H1 (cell line): ENCODE measurements at regions not wholly inside any gene's neighbourhood (a gene's known extent, or its start where the extent isn't known, plus 50 kb on each side); places are given as distances from the start of the nearest gene placed in this dataset.

Experiments
- CTCF ChIA-PET: fragments of 300-600 bp; sonication (Branson Sonifier 250); formaldehyde crosslinking; loops from one replicate; lab custom pipeline; 2021; ENCODE audit not compliant: partially characterized antibody; lab: Charles Lee
- POLR2A ChIA-PET: fragments of 300-600 bp; sonication (Branson Sonifier 250); formaldehyde crosslinking; loops from one replicate; lab custom pipeline; 2021; ENCODE audit warnings: inconsistent platforms; ENCODE audit not compliant: partially characterized antibody; lab: Charles Lee
- DNase-seq, 2 experiments: peaks; one replicate each; pipeline versions ENCODE4 v3.0.0 to v3.0.0-alpha.2; 2010 to 2022; ENCODE audit warnings: low spot score in 2 of 2, low read depth in 1 of 2, mixed read lengths in 1 of 2
- FAIRE-seq: peaks from 2 replicates; lab custom pipeline; 2011; peaks lifted over from hg19 to GRCh38; lab: Jason Lieb, UNC
- H2AFZ ChIP-seq: 2 replicates; pipeline ENCODE4 v1.8.1; 2012; ENCODE audit warnings: low read length, inconsistent platforms
- H2AK5ac ChIP-seq: 2 replicates; pipeline ENCODE4 v1.6.1; 2013; ENCODE audit warnings: low read depth, low read length
- H2BK120ac ChIP-seq: replicated peaks from 2 replicates; pipeline ENCODE3; 2013; ENCODE audit warnings: low read depth, low read length, inconsistent platforms
- H2BK12ac ChIP-seq: 2 replicates; pipeline ENCODE4 v1.6.1; 2013; ENCODE audit warnings: low read depth, low read length
- H2BK15ac ChIP-seq: 2 replicates; pipeline ENCODE4 v1.6.1; 2013; ENCODE audit warnings: low read length
- H2BK20ac ChIP-seq: 2 replicates; pipeline ENCODE4 v1.6.1; 2013; ENCODE audit warnings: low read length
- H2BK5ac ChIP-seq: 2 replicates; pipeline ENCODE4 v1.6.1; 2013; ENCODE audit warnings: low read depth, low read length
- H3K14ac ChIP-seq: 2 replicates; pipeline ENCODE4 v1.6.1; 2013; ENCODE audit warnings: inconsistent platforms; ENCODE audit not compliant: insufficient read length
- H3K18ac ChIP-seq: 2 replicates; pipeline ENCODE4 v1.6.1; 2013; ENCODE audit warnings: low read length; ENCODE audit errors: extremely low read depth
- H3K23ac ChIP-seq: 2 replicates; pipeline ENCODE4 v1.6.1; 2013; ENCODE audit warnings: inconsistent platforms; ENCODE audit not compliant: insufficient read length
- H3K23me2 ChIP-seq: 2 replicates; pipeline ENCODE4 v1.6.1; 2013; ENCODE audit warnings: low read depth, low read length
- H3K27ac ChIP-seq: 2 replicates; pipeline ENCODE4 v1.6.1; 2011; ENCODE audit warnings: low read depth, low read length, inconsistent platforms
- H3K27me3 ChIP-seq, 4 experiments: replicated peaks in 1 of 4; 1 replicate in 1 of 4; 2 replicates in 3 of 4; pipeline versions ENCODE4 v1.6.1 to v1.8.1; 2011 to 2013; ENCODE audit warnings: low read length in 3 of 4, mild to moderate bottlenecking in 3 of 4, inconsistent platforms in 2 of 4, mixed read lengths in 2 of 4, moderate library complexity in 1 of 4; ENCODE audit not compliant: control insufficient read depth in 3 of 4, insufficient read depth in 3 of 4; ENCODE audit errors: extremely low read depth in 1 of 4
- H3K36me3 ChIP-seq, 4 experiments: 2 replicates each; pipeline versions ENCODE4 v1.6.1 to v1.8.1; 2011 to 2013; ENCODE audit warnings: mild to moderate bottlenecking in 4 of 4, low read length in 3 of 4, moderate library complexity in 2 of 4, control low read depth in 1 of 4, inconsistent platforms in 1 of 4; ENCODE audit not compliant: insufficient read depth in 4 of 4, control insufficient read depth in 2 of 4
- H3K4ac ChIP-seq: replicated peaks from 2 replicates; pipeline ENCODE3; 2013; ENCODE audit warnings: low read length, low read depth, mixed read lengths, inconsistent platforms; ENCODE audit not compliant: insufficient read length
- H3K4me1 ChIP-seq, 4 experiments: replicated peaks in 1 of 4; 1 replicate in 1 of 4; 2 replicates in 3 of 4; pipeline versions ENCODE4 v1.6.1 to v1.8.1; 2011 to 2013; ENCODE audit warnings: low read length in 3 of 4, inconsistent platforms in 2 of 4, mixed read lengths in 1 of 4; ENCODE audit not compliant: insufficient read depth in 4 of 4, control insufficient read depth in 3 of 4
- H3K4me2 ChIP-seq, 2 experiments: 2 replicates each; pipeline versions ENCODE4 v1.6.1 to v1.8.1; 2011 to 2013; ENCODE audit warnings: low read depth in 2 of 2, low read length in 2 of 2, control low read depth in 1 of 2, inconsistent platforms in 1 of 2, mild to moderate bottlenecking in 1 of 2; ENCODE audit not compliant: insufficient read depth in 1 of 2
- H3K4me3 ChIP-seq, 4 experiments: fragments of 200-600, 300-600 bp in 1 of 4; sonication (generic), shearing (Covaris generic), sonication (Bioruptor Twin) in 1 of 4; 2 replicates each; pipeline versions ENCODE4 v1.5.1 to v1.8.1; 2011 to 2016; ENCODE audit warnings: low read length in 4 of 4, low read depth in 3 of 4, control low read depth in 2 of 4, inconsistent platforms in 2 of 4, mild to moderate bottlenecking in 2 of 4, mixed read lengths in 1 of 4, moderate library complexity in 1 of 4; ENCODE audit not compliant: insufficient read depth in 2 of 4; ENCODE audit errors: extremely low read depth in 1 of 4
- H3K56ac ChIP-seq: replicated peaks from 2 replicates; pipeline ENCODE3; 2013; ENCODE audit warnings: low read depth, mild to moderate bottlenecking, mixed read lengths, low read length, inconsistent platforms; ENCODE audit not compliant: insufficient read length
- H3K79me1 ChIP-seq: 2 replicates; pipeline ENCODE4 v1.6.1; 2013; ENCODE audit warnings: low read depth, low read length, control low read depth
- H3K79me2 ChIP-seq, 2 experiments: 2 replicates each; pipeline versions ENCODE4 v1.6.1 to v1.8.1; 2012 to 2013; ENCODE audit warnings: low read length in 2 of 2, mild to moderate bottlenecking in 2 of 2, inconsistent platforms in 1 of 2; ENCODE audit not compliant: insufficient read depth in 2 of 2, control insufficient read depth in 1 of 2
- H3K9ac ChIP-seq, 4 experiments: replicated peaks in 1 of 4; 1 replicate in 1 of 4; 2 replicates in 3 of 4; pipeline versions ENCODE4 v1.6.1 to v1.8.1; 2011 to 2013; ENCODE audit warnings: low read depth in 3 of 4, low read length in 3 of 4, control low read depth in 2 of 4, mild to moderate bottlenecking in 2 of 4, moderate library complexity in 2 of 4, inconsistent platforms in 1 of 4; ENCODE audit errors: extremely low read depth in 1 of 4
- H3K9me3 ChIP-seq, 2 experiments: 2 replicates each; pipeline versions ENCODE4 v1.6.1 to v1.8.1; 2012 to 2013; ENCODE audit warnings: mild to moderate bottlenecking in 2 of 2, moderate library complexity in 2 of 2, control low read depth in 1 of 2, inconsistent platforms in 1 of 2, low read depth in 1 of 2, low read length in 1 of 2, mixed read lengths in 1 of 2; ENCODE audit not compliant: insufficient read depth in 2 of 2
- H4K20me1 ChIP-seq, 2 experiments: replicated peaks in 1 of 2; 2 replicates each; pipeline versions ENCODE3 to v1.8.1; 2011 to 2013; ENCODE audit warnings: inconsistent platforms in 2 of 2, low read length in 2 of 2, mild to moderate bottlenecking in 1 of 2; ENCODE audit not compliant: insufficient read depth in 2 of 2, control insufficient read depth in 1 of 2
- H4K5ac ChIP-seq: 2 replicates; pipeline ENCODE4 v1.6.1; 2013; ENCODE audit warnings: low read length, low read depth, mixed read lengths, inconsistent platforms; ENCODE audit not compliant: insufficient read length
- H4K8ac ChIP-seq: 2 replicates; pipeline ENCODE4 v1.8.0; 2013; ENCODE audit warnings: mild to moderate bottlenecking, moderate library complexity, low read length, inconsistent platforms; ENCODE audit not compliant: insufficient read depth; ENCODE audit errors: extremely low read depth
- H4K91ac ChIP-seq: replicated peaks from 2 replicates; pipeline ENCODE3; 2013; ENCODE audit warnings: low read length, mixed read lengths, inconsistent platforms; ENCODE audit not compliant: insufficient read length
- ATF2 ChIP-seq: IDR thresholded peaks from 2 replicates; pipeline ENCODE4 v1.6.1; 2012; ENCODE audit warnings: low read length, inconsistent platforms
- CHD1 ChIP-seq: IDR thresholded peaks from 2 replicates; pipeline ENCODE4 v1.6.1; 2012; ENCODE audit warnings: low read depth, low read length, improper control_type of control experiment
- EGR1 ChIP-seq: IDR thresholded peaks from 2 replicates; pipeline ENCODE4 v1.6.1; 2011; ENCODE audit warnings: low read depth, low read length, borderline replicate concordance
- KDM1A ChIP-seq: fragments of 200-600, 300-600 bp; sonication (generic); IDR thresholded peaks from 2 replicates; pipeline ENCODE4 v1.7.1; 2016; ENCODE audit warnings: mild to moderate bottlenecking, low read length, borderline replicate concordance
- PHF8 ChIP-seq: fragments of 200-600 bp; sonication (generic); conservative IDR thresholded peaks from 2 replicates; pipeline ENCODE4 v1.7.1; 2012; ENCODE audit warnings: low read depth, mild to moderate bottlenecking, inconsistent platforms, low read length, moderate library complexity
- RNF2 ChIP-seq: fragments of 200-900, 300-1000 bp; sonication (generic); IDR thresholded peaks from 2 replicates; pipeline ENCODE4 v1.7.1; 2016; ENCODE audit warnings: borderline replicate concordance, low read depth, mild to moderate bottlenecking, antibody characterized with exemption, low read length; ENCODE audit not compliant: poor library complexity, severe bottlenecking; ENCODE audit errors: missing control alignments
- SAP30 ChIP-seq: fragments of 300-600 bp; sonication (generic); IDR thresholded peaks from 2 replicates; pipeline ENCODE4 v1.7.1; 2012; ENCODE audit warnings: low read length, moderate library complexity, mild to moderate bottlenecking, inconsistent platforms; ENCODE audit not compliant: insufficient read depth, insufficient replicate concordance
- SP4 ChIP-seq: IDR thresholded peaks from 2 replicates; pipeline ENCODE4 v1.6.1; 2012; ENCODE audit warnings: low read length, inconsistent platforms
- USF2 ChIP-seq: IDR thresholded peaks from 2 replicates; pipeline ENCODE4 v1.6.1; 2011; ENCODE audit warnings: low read length, improper control_type of control experiment
- YY1 ChIP-seq: IDR thresholded peaks from 2 replicates; pipeline ENCODE4 v1.6.1; 2011; ENCODE audit warnings: low read depth, mild to moderate bottlenecking, low read length
- WGBS, 2 experiments: shearing (Covaris generic) in 1 of 2; methylation state at CpG; one replicate each; pipeline versions ENCODE4 v1.1.6 to v1.1.7; 2013 to 2015; ENCODE audit warnings: low lambda C conversion rate in 2 of 2, mixed read lengths in 2 of 2, inconsistent platforms in 1 of 2, low coverage in 1 of 2, missing lambda C conversion rate in 1 of 2; ENCODE audit not compliant: insufficient replicate concordance in 2 of 2, insufficient coverage in 1 of 2, insufficient read length in 1 of 2; ENCODE audit errors: extremely low coverage in 1 of 2, missing lambda C conversion rate in 1 of 2; 5-methylcytosine and 5-hydroxymethylcytosine counted together

- H2AK5ac ChIP-seq, result no peak overlapping the region
- H3K4me1 ChIP-seq, result peaks cover 0 to 3% (median under 1%) of the 10 kb centered on the region in 4 experiments; a peak in 2 of 7 replicates
- no peak overlapping the region for H4K91ac ChIP-seq
- no peak overlapping the region for H3K9ac ChIP-seq
- no peak for DNase-seq
- H3K79me2 ChIP-seq, result no peaks in the 10 kb centered on the region
- ChIA-PET POLR2A (interaction anchor here (0.5 kb wide), 1 partner anchor 264 kb away, joined by 3 read pairs; no protein-coding TSS in a partner anchor), CTCF (interaction anchor here (0.9 to 1.4 kb wide), 3 partner anchors 18 to 30 kb away, joined by 3 to 5 read pairs (median 3); no protein-coding TSS in a partner anchor)
- H4K8ac ChIP-seq, result no peak overlapping the region
- H3K36me3 ChIP-seq, result no peaks in the 10 kb centered on the region; a peak in 1 of 8 replicates
- no peak overlapping the region for H4K5ac ChIP-seq
- H2BK20ac ChIP-seq, result no peak overlapping the region
- no peaks in the 10 kb centered on the region for H3K27me3 ChIP-seq
- H2BK120ac ChIP-seq, result no peak overlapping the region
- H3K79me1 ChIP-seq, result no peaks in the 10 kb centered on the region
- H2BK12ac ChIP-seq, result no peak overlapping the region
- FAIRE-seq, result no peak
- WGBS, 2 experiments, result 90% methylated on average over 2 of the region's 2 CpGs; no CpG with 5 or more reads in 1 of the 2 experiments
- H3K56ac ChIP-seq, result no peak overlapping the region
- no peak overlapping the region for H3K4ac ChIP-seq
- H2BK15ac ChIP-seq, result no peak overlapping the region
- no peaks in the 10 kb centered on the region for H4K20me1 ChIP-seq
- H2BK5ac ChIP-seq, result no peak overlapping the region
- H3K18ac ChIP-seq, result no peak overlapping the region
- H3K4me2 ChIP-seq, result no peak overlapping the region
- H3K14ac ChIP-seq, result no peak overlapping the region
- no peak overlapping the region for H3K4me3 ChIP-seq
- no peaks in the 10 kb centered on the region for H3K23me2 ChIP-seq
- H3K9me3 ChIP-seq, result peaks cover 7 to 8% of the 10 kb centered on the region in 2 experiments; a peak in 2 of 4 replicates
- H3K23ac ChIP-seq, result no peak overlapping the region
- H2AFZ ChIP-seq, result no peak overlapping the region
- no peak overlapping the region for H3K27ac ChIP-seq
- TF ChIP-seq KDM1A (no peak), YY1 (no peak), RNF2 (no peak), USF2 (no peak), CHD1 (no peak), EGR1 (no peak), ATF2 (no peak), SAP30 (no peak), PHF8 (no peak), SP4 (no peak)
Observed at GRCh38 chr5:168054091-168054490, 237.4 kb upstream of the WWC1 start.
